GM12892 (cell line): ENCODE measurements at regions not wholly inside any gene's neighbourhood (a gene's known extent, or its start where the extent isn't known, plus 50 kb on each side); places are given as distances from the start of the nearest gene placed in this dataset.

ENCODE experiments used
- POLR2A ChIP-seq: IDR thresholded peaks from 2 replicates; pipeline ENCODE4 v1.6.1; 2011; ENCODE audit warnings: low read depth, low read length, control low read depth
- POLR2AphosphoS5 ChIP-seq: IDR thresholded peaks from 2 replicates; pipeline ENCODE4 v1.6.1; 2011; ENCODE audit warnings: low read depth, low read length, control low read depth
- TAF1 ChIP-seq: IDR thresholded peaks from 2 replicates; pipeline ENCODE4 v1.6.1; 2011; ENCODE audit warnings: low read depth, mild to moderate bottlenecking, control low read depth, low read length, borderline replicate concordance

DNA sequence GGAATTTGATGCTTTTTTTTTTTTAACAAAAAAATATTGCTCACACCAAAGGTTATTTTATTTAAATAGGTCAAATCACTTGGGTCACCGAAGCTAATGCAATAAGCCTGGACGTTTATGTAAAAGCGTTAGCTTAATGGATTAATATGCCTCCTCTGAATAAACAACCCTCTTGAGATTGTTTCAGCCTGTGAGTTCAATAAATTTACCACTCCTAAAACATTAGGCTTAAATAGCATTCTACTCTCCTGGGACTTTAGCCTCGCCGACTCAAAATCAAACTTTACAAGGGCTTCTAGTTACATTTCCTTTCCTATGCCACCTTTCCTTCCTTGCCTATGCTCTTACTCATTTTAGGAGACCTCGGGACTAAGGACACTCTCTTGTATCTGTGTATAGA, 79.3 kb downstream of the DNAJB9 start:
- TF ChIP-seq POLR2A (no peak), TAF1 (no peak), POLR2AphosphoS5 (no peak)
